ENCODE measurements at regions not wholly inside any gene's neighbourhood (a gene's known extent, or its start where the extent isn't known, plus 50 kb on each side); places are given as distances from the start of the nearest gene placed in this dataset.

DNA sequence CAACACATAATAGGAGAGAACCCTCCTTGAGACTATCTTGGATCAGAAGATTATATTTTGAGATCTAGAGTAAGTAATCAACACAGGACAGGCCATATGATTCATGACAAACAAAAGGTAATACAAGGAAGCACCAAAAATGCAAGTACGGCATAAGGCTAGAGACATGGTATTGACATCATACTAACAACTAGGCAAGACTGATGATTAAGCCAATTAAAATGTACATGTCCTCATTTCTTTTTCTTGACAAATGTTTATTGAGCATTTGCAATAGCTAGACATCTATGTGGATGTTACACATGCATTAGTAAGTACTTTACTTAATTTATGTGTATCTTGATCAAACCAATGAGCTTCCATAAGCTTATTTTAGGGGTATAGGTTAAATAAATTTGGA lies 695.7 kb upstream of the GALNTL6 start:
- Histone ChIP-seq H3K9me3 (peaks cover 5 to 22% of the 10 kb centered on the region in 2 donors), H3K4me1 (no peaks in the 10 kb centered on the region)
- TF ChIP-seq, protein P1, sequence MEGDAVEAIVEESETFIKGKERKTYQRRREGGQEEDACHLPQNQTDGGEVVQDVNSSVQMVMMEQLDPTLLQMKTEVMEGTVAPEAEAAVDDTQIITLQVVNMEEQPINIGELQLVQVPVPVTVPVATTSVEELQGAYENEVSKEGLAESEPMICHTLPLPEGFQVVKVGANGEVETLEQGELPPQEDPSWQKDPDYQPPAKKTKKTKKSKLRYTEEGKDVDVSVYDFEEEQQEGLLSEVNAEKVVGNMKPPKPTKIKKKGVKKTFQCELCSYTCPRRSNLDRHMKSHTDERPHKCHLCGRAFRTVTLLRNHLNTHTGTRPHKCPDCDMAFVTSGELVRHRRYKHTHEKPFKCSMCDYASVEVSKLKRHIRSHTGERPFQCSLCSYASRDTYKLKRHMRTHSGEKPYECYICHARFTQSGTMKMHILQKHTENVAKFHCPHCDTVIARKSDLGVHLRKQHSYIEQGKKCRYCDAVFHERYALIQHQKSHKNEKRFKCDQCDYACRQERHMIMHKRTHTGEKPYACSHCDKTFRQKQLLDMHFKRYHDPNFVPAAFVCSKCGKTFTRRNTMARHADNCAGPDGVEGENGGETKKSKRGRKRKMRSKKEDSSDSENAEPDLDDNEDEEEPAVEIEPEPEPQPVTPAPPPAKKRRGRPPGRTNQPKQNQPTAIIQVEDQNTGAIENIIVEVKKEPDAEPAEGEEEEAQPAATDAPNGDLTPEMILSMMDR (IDR thresholded peaks at IDR 0.05) = no peak

DNA sequence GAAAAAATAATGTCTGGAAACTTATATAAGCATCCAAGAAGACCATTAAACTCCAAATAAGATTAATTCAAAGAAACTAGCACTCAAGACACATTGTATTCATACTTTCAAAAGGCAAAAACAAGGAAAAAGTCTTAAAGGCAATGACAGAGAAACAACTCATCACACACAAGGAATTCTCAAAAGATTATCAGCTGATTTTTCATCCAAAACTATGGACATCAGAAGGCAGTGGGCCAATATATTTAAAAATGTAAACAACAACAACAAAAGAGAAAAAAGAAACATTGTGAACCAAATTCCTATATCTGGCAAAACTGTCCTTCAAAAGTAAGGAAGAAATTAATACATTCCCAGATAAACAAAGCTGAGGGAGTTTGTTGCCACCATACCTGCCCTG lies 711.4 kb upstream of the GALNTL6 start:
- H3K9me3 ChIP-seq = peaks cover 0 to 16% of the 10 kb centered on the region in 2 donors
- TF ChIP-seq, protein P1 (IDR thresholded peaks at IDR 0.05) = no peak
- no peaks in the 10 kb centered on the region for H3K4me1 ChIP-seq
- no peaks in the 10 kb centered on the region for H3K27me3 ChIP-seq
- H3K27ac ChIP-seq = no peak overlapping the region
- no peak overlapping the region for H3K4me3 ChIP-seq
- H3K36me3 ChIP-seq = no peaks in the 10 kb centered on the region
- no peak for DNase-seq (ENCODE audit: low spot score)

More for the DNA sequence above, 695.7 kb upstream of the GALNTL6 start:
- H3K27me3 ChIP-seq = no peaks in the 10 kb centered on the region
- no peak for DNase-seq (ENCODE audit: low spot score)
- no peak overlapping the region for H3K4me3 ChIP-seq
- no peak overlapping the region for H3K27ac ChIP-seq
- no peaks in the 10 kb centered on the region for H3K36me3 ChIP-seq

DNA sequence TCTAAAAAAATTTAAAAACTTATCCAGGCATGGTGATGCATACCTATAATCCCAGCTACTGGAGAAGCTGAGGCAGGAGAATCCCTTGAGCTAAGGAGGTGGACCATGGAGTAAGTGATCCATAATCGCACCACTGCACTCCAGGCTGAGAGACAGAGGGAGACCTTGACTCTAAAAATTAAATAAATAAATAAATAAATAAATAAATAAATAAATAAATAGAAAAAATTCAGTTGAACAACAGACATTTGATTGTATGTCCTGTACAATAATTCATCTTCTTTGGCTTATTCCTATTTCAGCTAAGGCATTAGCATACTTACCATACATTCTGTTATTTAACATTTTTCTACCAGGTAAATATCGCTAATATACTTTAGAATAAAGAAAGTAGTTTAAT lies 726.1 kb upstream of the GALNTL6 start:
- TF ChIP-seq, protein P1 (IDR thresholded peaks at IDR 0.05) = no peak
- no peak overlapping the region for H3K4me3 ChIP-seq
- no peak for DNase-seq (ENCODE audit: low spot score)
- no peaks in the 10 kb centered on the region for H3K36me3 ChIP-seq
- H3K27me3 ChIP-seq = no peaks in the 10 kb centered on the region
- H3K9me3 ChIP-seq = peaks cover 0 to 22% of the 10 kb centered on the region in 2 donors
- H3K27ac ChIP-seq = no peak overlapping the region
- no peaks in the 10 kb centered on the region for H3K4me1 ChIP-seq

- DNase-seq (ENCODE audit: low spot score) = no peak
- TF ChIP-seq, protein P1 (IDR thresholded peaks at IDR 0.05) = no peak
- H3K27ac ChIP-seq = no peak overlapping the region
- H3K4me1 ChIP-seq = no peaks in the 10 kb centered on the region
- H3K4me3 ChIP-seq = no peak overlapping the region
- no peaks in the 10 kb centered on the region for H3K9me3 ChIP-seq
- H3K27me3 ChIP-seq = no peaks in the 10 kb centered on the region
- no peaks in the 10 kb centered on the region for H3K36me3 ChIP-seq
These were observed 745.8 kb upstream of the GALNTL6 start for GRCh38 chr4:171067422-171067821.

- Histone ChIP-seq H3K36me3 (no peaks in the 10 kb centered on the region), H3K9me3 (peaks cover 0 to 7% of the 10 kb centered on the region in 2 donors), H3K27me3 (no peaks in the 10 kb centered on the region), H3K27ac (no peak overlapping the region), H3K4me1 (no peaks in the 10 kb centered on the region), H3K4me3 (no peak overlapping the region)
- DNase-seq (ENCODE audit: low spot score) = no peak
- TF ChIP-seq, protein P1 (IDR thresholded peaks at IDR 0.05) = no peak
These were observed 763.8 kb upstream of the GALNTL6 start for GRCh38 chr4:171049380-171049779.

DNA sequence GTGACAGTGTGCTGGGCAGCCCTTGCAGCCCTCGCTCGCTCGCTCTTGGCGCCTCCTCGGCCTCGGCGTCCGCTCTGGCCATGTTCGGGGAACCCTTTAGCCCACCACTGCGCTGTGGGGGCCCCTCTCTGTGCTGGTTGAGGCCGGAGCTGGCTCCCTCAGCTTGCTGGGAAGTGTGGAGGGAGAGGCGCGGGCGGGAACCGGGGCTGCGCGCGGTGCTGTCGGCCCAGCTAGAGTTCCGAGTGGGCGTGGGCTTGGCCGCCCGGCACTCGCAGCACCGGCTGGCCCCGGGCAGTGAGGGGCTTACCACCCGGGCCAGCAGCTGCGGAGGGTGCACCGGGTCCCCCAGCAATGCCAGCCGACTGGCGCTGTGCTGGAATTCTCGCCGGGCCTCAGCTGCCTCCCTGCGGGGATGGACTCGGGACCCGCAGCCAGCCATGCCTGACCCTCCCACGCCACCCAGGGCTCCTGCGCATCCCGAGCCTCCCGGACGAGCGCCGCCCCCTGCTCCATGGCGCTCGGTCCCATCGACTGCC lies 770.1 kb upstream of the GALNTL6 start:
- no peak overlapping the region for H3K4me3 ChIP-seq
- no peaks in the 10 kb centered on the region for H3K27me3 ChIP-seq
- no peaks in the 10 kb centered on the region for H3K9me3 ChIP-seq
- H3K36me3 ChIP-seq = no peaks in the 10 kb centered on the region
- TF ChIP-seq, protein P1 (IDR thresholded peaks at IDR 0.05) = no peak
- no peak for DNase-seq (ENCODE audit: low spot score)
- H3K27ac ChIP-seq = no peak overlapping the region
- no peaks in the 10 kb centered on the region for H3K4me1 ChIP-seq

All from right atrium auricular region (tissue), 2 donors.